HG03469 (cell line): ENCODE measurements at regions not wholly inside any gene's neighbourhood (a gene's known extent, or its start where the extent isn't known, plus 50 kb on each side); places are given as distances from the start of the nearest gene placed in this dataset.

ENCODE experiments used
- ATAC-seq: cut with Tn5 transposase; IDR thresholded peaks from one replicate; pipeline ENCODE4 v1.9.1; 2021; ENCODE audit warnings: mild to moderate bottlenecking, moderate library complexity, moderate number of reproducible peaks; ENCODE audit not compliant: unreplicated experiment

GRCh38 chr13:78719367-78719766, 60.4 kb upstream of the OBI1 start:
- no peak for ATAC-seq

GRCh38 chr13:78714717-78715116, 55.8 kb upstream of the OBI1 start:
- no peak for ATAC-seq

- ATAC-seq, result no peak
Measured at GRCh38 chr13:78712831-78713230, 53.9 kb upstream of the OBI1 start.

GRCh38 chr13:78709028-78709427, 50.1 kb upstream of the OBI1 start:
- no peak for ATAC-seq
